ENCODE measurements at regions not wholly inside any gene's neighbourhood (a gene's known extent, or its start where the extent isn't known, plus 50 kb on each side); places are given as distances from the start of the nearest gene placed in this dataset.

DNA sequence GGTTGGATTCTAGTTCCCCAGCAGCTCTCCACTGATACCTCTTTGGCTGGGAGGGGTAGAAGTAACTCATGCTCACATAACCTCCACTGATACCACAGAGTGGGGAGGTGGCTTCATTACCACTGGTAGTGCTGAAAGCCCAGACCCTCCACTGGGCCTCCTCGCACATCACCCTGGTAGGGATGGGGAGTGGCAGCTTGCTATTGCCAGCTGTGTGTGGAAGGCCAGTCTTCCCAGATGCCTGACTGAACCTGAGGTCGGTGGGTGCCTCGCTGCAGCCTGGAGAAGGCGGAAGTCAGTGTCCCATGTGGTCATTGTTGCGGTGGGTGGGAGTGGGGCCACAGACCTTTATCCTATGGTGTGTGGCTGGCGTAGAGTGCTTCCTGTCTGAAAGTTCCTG, 138.0 kb downstream of the TAF11L14 start:
- TF ChIP-seq, protein P1, sequence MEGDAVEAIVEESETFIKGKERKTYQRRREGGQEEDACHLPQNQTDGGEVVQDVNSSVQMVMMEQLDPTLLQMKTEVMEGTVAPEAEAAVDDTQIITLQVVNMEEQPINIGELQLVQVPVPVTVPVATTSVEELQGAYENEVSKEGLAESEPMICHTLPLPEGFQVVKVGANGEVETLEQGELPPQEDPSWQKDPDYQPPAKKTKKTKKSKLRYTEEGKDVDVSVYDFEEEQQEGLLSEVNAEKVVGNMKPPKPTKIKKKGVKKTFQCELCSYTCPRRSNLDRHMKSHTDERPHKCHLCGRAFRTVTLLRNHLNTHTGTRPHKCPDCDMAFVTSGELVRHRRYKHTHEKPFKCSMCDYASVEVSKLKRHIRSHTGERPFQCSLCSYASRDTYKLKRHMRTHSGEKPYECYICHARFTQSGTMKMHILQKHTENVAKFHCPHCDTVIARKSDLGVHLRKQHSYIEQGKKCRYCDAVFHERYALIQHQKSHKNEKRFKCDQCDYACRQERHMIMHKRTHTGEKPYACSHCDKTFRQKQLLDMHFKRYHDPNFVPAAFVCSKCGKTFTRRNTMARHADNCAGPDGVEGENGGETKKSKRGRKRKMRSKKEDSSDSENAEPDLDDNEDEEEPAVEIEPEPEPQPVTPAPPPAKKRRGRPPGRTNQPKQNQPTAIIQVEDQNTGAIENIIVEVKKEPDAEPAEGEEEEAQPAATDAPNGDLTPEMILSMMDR (IDR thresholded peaks at IDR 0.05 in 4 of 5, conservative IDR thresholded peaks at IDR 0.05 in 1 of 5): no peak
- no peak for TF ChIP-seq POLR2A (IDR thresholded peaks at IDR 0.05)
